Liver (tissue), 8 donors: ENCODE measurements at regions not wholly inside any gene's neighbourhood (a gene's known extent, or its start where the extent isn't known, plus 50 kb on each side); places are given as distances from the start of the nearest gene placed in this dataset.

Experiments used
- DNase-seq: peaks from one replicate; pipeline ENCODE4 v3.0.0-alpha.2; 2017; ENCODE audit warnings: low spot score
- H3K27ac ChIP-seq, 2 donors: one replicate each; pipeline ENCODE4 v1.7.0; 2013; ENCODE audit warnings: inconsistent platforms in 2 of 2, low read length in 2 of 2, control low read depth in 1 of 2, low read depth in 1 of 2, mild to moderate bottlenecking in 1 of 2
- H3K27me3 ChIP-seq, 4 donors: one replicate each; pipeline versions ENCODE4 v1.6.1 to v1.7.0; 2013; ENCODE audit warnings: low read length in 3 of 4, inconsistent platforms in 1 of 4, mild to moderate bottlenecking in 1 of 4, moderate library complexity in 1 of 4; ENCODE audit not compliant: control insufficient read depth in 4 of 4, insufficient read depth in 4 of 4
- H3K36me3 ChIP-seq, 4 donors: one replicate each; pipeline versions ENCODE4 v1.6.1 to v1.7.0; 2013; ENCODE audit warnings: low read length in 3 of 4, mild to moderate bottlenecking in 3 of 4, low read depth in 1 of 4, moderate library complexity in 1 of 4; ENCODE audit not compliant: control insufficient read depth in 4 of 4, insufficient read depth in 3 of 4
- H3K4me1 ChIP-seq, 4 donors: one replicate each; pipeline versions ENCODE4 v1.6.1 to v1.7.0; 2013; ENCODE audit warnings: low read length in 3 of 4, mild to moderate bottlenecking in 3 of 4, moderate library complexity in 1 of 4; ENCODE audit not compliant: control insufficient read depth in 4 of 4, insufficient read depth in 4 of 4
- H3K4me3 ChIP-seq, 3 donors: one replicate each; pipeline versions ENCODE4 v1.6.1 to v1.7.0; 2013; ENCODE audit warnings: low read length in 3 of 3, control low read depth in 1 of 3, low read depth in 1 of 3, mild to moderate bottlenecking in 1 of 3
- H3K9ac ChIP-seq, 2 donors: one replicate each; pipeline ENCODE4 v1.7.0; 2013; ENCODE audit warnings: low read length in 2 of 2, mild to moderate bottlenecking in 2 of 2, moderate library complexity in 2 of 2, control low read depth in 1 of 2, low read depth in 1 of 2
- H3K9me3 ChIP-seq, 4 donors: one replicate each; pipeline versions ENCODE4 v1.6.1 to v1.7.0; 2013; ENCODE audit warnings: low read length in 3 of 4; ENCODE audit not compliant: control insufficient read depth in 4 of 4
- ATF3 ChIP-seq: IDR thresholded peaks from 2 replicates; pipeline ENCODE4 v1.6.1; 2016; ENCODE audit warnings: antibody characterized with exemption
- EGR1 ChIP-seq, 2 donors: IDR thresholded peaks; 2 replicates each; pipeline ENCODE4 v1.6.1; 2016 to 2018; ENCODE audit warnings: antibody characterized with exemption in 2 of 2, low read depth in 2 of 2
- FOXA1 ChIP-seq: IDR thresholded peaks from 2 replicates; pipeline ENCODE4 v1.6.1; 2016; ENCODE audit warnings: antibody characterized with exemption
- FOXA2 ChIP-seq: IDR thresholded peaks from 2 replicates; pipeline ENCODE4 v1.6.1; 2016; ENCODE audit warnings: antibody characterized with exemption
- GABPA ChIP-seq, 2 donors: IDR thresholded peaks in 1 of 2; conservative IDR thresholded peaks in 1 of 2; 2 replicates each; pipeline ENCODE4 v1.6.1; 2016; ENCODE audit warnings: antibody characterized with exemption in 2 of 2, mild to moderate bottlenecking in 1 of 2, moderate library complexity in 1 of 2
- HNF4A ChIP-seq, 2 donors: conservative IDR thresholded peaks; 2 replicates each; pipeline ENCODE4 v1.6.1; 2016; ENCODE audit warnings: antibody characterized with exemption in 2 of 2, mild to moderate bottlenecking in 2 of 2
- HNF4G ChIP-seq: IDR thresholded peaks from 2 replicates; pipeline ENCODE4 v1.6.1; 2016; ENCODE audit warnings: antibody characterized with exemption
- JUND ChIP-seq, 2 donors: IDR thresholded peaks; 2 replicates each; pipeline ENCODE4 v1.6.1; 2016; ENCODE audit warnings: antibody characterized with exemption in 2 of 2
- MAX ChIP-seq: IDR thresholded peaks from 2 replicates; pipeline ENCODE4 v1.6.1; 2016; ENCODE audit warnings: antibody characterized with exemption
- NR2F2 ChIP-seq: IDR thresholded peaks from 2 replicates; pipeline ENCODE4 v1.6.1; 2016; ENCODE audit warnings: antibody characterized with exemption
- RAD21 ChIP-seq, 2 donors: IDR thresholded peaks; 2 replicates each; pipeline ENCODE4 v1.6.1; 2016; ENCODE audit warnings: antibody characterized with exemption in 2 of 2, mild to moderate bottlenecking in 2 of 2
- REST ChIP-seq: IDR thresholded peaks from 2 replicates; pipeline ENCODE4 v1.6.1; 2016; ENCODE audit warnings: antibody characterized with exemption, mild to moderate bottlenecking
- RXRA ChIP-seq, 2 donors: IDR thresholded peaks; 2 replicates each; pipeline ENCODE4 v1.6.1; 2017 to 2018; ENCODE audit warnings: antibody characterized with exemption in 2 of 2, mild to moderate bottlenecking in 1 of 2
- SP1 ChIP-seq: IDR thresholded peaks from 2 replicates; pipeline ENCODE4 v1.6.1; 2018; ENCODE audit warnings: antibody characterized with exemption, mild to moderate bottlenecking
- TAF1 ChIP-seq: conservative IDR thresholded peaks from 2 replicates; pipeline ENCODE4 v1.6.1; 2016; ENCODE audit warnings: antibody characterized with exemption, mild to moderate bottlenecking
- YY1 ChIP-seq: IDR thresholded peaks from 2 replicates; pipeline ENCODE4 v1.6.1; 2016; ENCODE audit warnings: antibody characterized with exemption, mild to moderate bottlenecking
- WGBS: extraction: QIAGEN DNeasy Blood & Tissue Kit; methylation state at CpG from one replicate; pipeline ENCODE4 v1.1.7; 2013; 5-methylcytosine and 5-hydroxymethylcytosine counted together
- TF ChIP-seq, protein P1 (sequence below): IDR thresholded peaks from 2 replicates; pipeline ENCODE4 v1.6.1; 2016; ENCODE audit warnings: antibody characterized with exemption
- TF ChIP-seq, protein P2 (sequence below): fragments of 150-350 bp; IDR thresholded peaks from 2 replicates; pipeline ENCODE4 v1.5.1; 2017; ENCODE audit warnings: improper control_type of control experiment, low read depth, low read length; ENCODE audit not compliant: missing input control
- donor health status: healthy.
- donor health status: healthy.
- donor health status: healthy.
- donor health status: healthy.
- donor health status: healthy.

DNA sequence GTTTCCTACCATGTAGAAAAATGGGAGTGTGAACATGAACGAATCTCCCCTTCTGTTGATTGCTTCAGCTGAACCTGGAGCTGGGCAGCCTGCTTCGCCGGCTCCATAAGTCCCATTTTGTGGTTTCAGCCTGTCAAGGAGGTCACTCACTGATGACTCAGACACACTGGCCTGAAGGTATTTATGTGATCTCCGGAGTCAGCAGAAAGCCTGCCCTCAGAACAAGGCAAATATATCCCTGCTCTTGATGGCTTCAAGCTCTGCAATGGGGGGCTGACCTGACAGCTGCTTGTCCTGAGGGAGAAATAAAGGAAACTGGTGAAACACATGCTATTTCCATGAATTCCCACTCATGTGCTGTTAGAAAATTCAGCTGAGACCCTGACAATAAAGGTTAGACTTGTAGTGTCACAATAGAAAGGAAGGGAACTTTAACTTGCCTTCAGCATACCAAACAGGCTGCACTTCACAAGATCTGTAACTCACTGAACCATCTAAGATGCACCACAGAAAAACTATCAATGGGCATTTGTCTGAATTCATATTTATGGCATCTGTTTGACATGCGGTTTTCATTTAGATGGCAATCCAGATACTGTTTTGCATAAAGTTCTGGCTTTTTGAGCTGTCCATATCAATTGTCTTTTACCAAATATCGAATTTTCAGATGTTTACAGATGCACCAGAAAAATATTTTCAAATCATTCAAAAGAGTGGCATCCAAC, 282.0 kb upstream of the VEPH1 start:
- Histone ChIP-seq H3K4me1 (no peaks in the 10 kb centered on the region), H3K27ac (no peak overlapping the region), H3K9ac (no peak overlapping the region), H3K36me3 (no peaks in the 10 kb centered on the region), H3K4me3 (no peak overlapping the region), H3K9me3 (no peaks in the 10 kb centered on the region), H3K27me3 (peaks cover 0 to 2% (median 0%) of the 10 kb centered on the region in 4 donors)
- DNase-seq = no peak
- TF ChIP-seq MAX = no peak
- TF ChIP-seq JUND (IDR thresholded peaks at IDR 0.05) = no peak
- no peak for TF ChIP-seq RAD21 (IDR thresholded peaks at IDR 0.05)
- TF ChIP-seq NR2F2 = no peak
- TF ChIP-seq YY1 = no peak
- WGBS = 52% methylated on average over 6 of the region's 6 CpGs

DNA sequence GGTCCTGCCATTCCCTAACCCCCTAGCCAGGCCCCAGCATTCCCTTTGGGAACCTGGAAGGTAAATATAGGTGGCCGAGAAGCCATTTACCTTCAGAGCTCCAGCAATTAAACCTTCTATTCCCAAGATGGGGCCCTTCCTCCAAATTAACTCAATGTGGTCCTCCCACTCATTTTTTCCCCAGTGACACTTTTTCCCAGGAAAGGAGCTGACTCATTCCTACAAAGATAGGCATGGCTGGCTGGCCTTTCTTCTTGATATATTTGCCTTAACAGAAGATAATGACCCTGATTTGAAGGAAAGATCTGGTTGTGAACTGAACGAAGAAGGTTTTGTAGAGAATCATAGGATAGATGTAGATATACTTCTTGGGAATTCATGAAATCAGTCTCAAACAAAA, 279.0 kb upstream of the VEPH1 start:
- Histone ChIP-seq H3K9me3 (no peaks in the 10 kb centered on the region), H3K27me3 (peaks cover 0 to 5% (median under 1%) of the 10 kb centered on the region in 4 donors), H3K4me3 (no peak overlapping the region), H3K36me3 (no peaks in the 10 kb centered on the region), H3K9ac (no peak overlapping the region), H3K27ac (no peak overlapping the region), H3K4me1 (no peaks in the 10 kb centered on the region)
- WGBS = 59% methylated on average over 2 of the region's 2 CpGs
- DNase-seq = no peak
- TF ChIP-seq EGR1 (IDR thresholded peaks at IDR 0.05; ENCODE audit: low read depth in 2 of 2) (no peak), RAD21 (IDR thresholded peaks at IDR 0.05) (no peak), MAX (no peak), TAF1 (no peak), SP1 (no peak), NR2F2 (no peak), REST (no peak), HNF4G (no peak), RXRA (IDR thresholded peaks at IDR 0.05) (no peak), JUND (IDR thresholded peaks at IDR 0.05) (no peak), YY1 (no peak), GABPA (IDR thresholded peaks at IDR 0.05 in 1 of 2, conservative IDR thresholded peaks at IDR 0.05 in 1 of 2) (no peak), ATF3 (no peak), FOXA2 (no peak), HNF4A (conservative IDR thresholded peaks at IDR 0.05) (no peak), FOXA1 (no peak)
- TF ChIP-seq, protein P1, sequence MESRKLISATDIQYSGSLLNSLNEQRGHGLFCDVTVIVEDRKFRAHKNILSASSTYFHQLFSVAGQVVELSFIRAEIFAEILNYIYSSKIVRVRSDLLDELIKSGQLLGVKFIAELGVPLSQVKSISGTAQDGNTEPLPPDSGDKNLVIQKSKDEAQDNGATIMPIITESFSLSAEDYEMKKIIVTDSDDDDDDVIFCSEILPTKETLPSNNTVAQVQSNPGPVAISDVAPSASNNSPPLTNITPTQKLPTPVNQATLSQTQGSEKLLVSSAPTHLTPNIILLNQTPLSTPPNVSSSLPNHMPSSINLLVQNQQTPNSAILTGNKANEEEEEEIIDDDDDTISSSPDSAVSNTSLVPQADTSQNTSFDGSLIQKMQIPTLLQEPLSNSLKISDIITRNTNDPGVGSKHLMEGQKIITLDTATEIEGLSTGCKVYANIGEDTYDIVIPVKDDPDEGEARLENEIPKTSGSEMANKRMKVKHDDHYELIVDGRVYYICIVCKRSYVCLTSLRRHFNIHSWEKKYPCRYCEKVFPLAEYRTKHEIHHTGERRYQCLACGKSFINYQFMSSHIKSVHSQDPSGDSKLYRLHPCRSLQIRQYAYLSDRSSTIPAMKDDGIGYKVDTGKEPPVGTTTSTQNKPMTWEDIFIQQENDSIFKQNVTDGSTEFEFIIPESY = no peak
- TF ChIP-seq, protein P2, sequence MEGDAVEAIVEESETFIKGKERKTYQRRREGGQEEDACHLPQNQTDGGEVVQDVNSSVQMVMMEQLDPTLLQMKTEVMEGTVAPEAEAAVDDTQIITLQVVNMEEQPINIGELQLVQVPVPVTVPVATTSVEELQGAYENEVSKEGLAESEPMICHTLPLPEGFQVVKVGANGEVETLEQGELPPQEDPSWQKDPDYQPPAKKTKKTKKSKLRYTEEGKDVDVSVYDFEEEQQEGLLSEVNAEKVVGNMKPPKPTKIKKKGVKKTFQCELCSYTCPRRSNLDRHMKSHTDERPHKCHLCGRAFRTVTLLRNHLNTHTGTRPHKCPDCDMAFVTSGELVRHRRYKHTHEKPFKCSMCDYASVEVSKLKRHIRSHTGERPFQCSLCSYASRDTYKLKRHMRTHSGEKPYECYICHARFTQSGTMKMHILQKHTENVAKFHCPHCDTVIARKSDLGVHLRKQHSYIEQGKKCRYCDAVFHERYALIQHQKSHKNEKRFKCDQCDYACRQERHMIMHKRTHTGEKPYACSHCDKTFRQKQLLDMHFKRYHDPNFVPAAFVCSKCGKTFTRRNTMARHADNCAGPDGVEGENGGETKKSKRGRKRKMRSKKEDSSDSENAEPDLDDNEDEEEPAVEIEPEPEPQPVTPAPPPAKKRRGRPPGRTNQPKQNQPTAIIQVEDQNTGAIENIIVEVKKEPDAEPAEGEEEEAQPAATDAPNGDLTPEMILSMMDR = no peak
